Left forelimb (tissue), 1 donor: ENCODE measurements at regions not wholly inside any gene's neighbourhood (a gene's known extent, or its start where the extent isn't known, plus 50 kb on each side); places are given as distances from the start of the nearest gene placed in this dataset.
"Not testable (repeated sequence)": the region's sequence is repeated elsewhere in the genome, so short reads cannot be mapped to it uniquely, and the experiment has no call there.

Source experiments
- DNase-seq: peaks from one replicate; pipeline ENCODE4 v3.0.0-alpha.2; 2018; ENCODE audit warnings: low spot score

GRCh38 chr5:89630064-89630463 is 747.1 kb upstream of the MEF2C start:
- not testable (repeated sequence) for DNase-seq

GRCh38 chr5:89628876-89629635 is 746.1 kb upstream of the MEF2C start:
- DNase-seq = no peak

GRCh38 chr5:89615839-89616518 is 733.0 kb upstream of the MEF2C start:
- DNase-seq = no peak

- DNase-seq = no peak
Observed at GRCh38 chr5:89613222-89613956, 730.4 kb upstream of the MEF2C start.

- no peak for DNase-seq
Observed at GRCh38 chr5:89606939-89607534, 724.1 kb upstream of the MEF2C start.

GRCh38 chr5:89604342-89604741 is 721.4 kb upstream of the MEF2C start:
- DNase-seq = no peak

GRCh38 chr5:89601880-89602279 is 718.9 kb upstream of the MEF2C start:
- DNase-seq = no peak

- no peak for DNase-seq
Observed at GRCh38 chr5:89597878-89598277, 714.9 kb upstream of the MEF2C start.

- DNase-seq = no peak
Observed at GRCh38 chr5:89596821-89597220, 713.8 kb upstream of the MEF2C start.

GRCh38 chr5:89595056-89595455 is 712.1 kb upstream of the MEF2C start:
- DNase-seq = no peak

GRCh38 chr5:89584339-89584956 is 701.5 kb upstream of the MEF2C start:
- no peak for DNase-seq

- no peak for DNase-seq
Observed at GRCh38 chr5:89583534-89583933, 700.5 kb upstream of the MEF2C start.

- no peak for DNase-seq
Observed at GRCh38 chr5:89582768-89583339, 699.9 kb upstream of the MEF2C start.

GRCh38 chr5:89580976-89581375 is 698.0 kb upstream of the MEF2C start:
- no peak for DNase-seq

GRCh38 chr5:89575319-89575718 is 692.3 kb upstream of the MEF2C start:
- no peak for DNase-seq

- no peak for DNase-seq
Observed at GRCh38 chr5:89573345-89573744, 690.4 kb upstream of the MEF2C start.

- no peak for DNase-seq
Observed at GRCh38 chr5:89572696-89573095, 689.7 kb upstream of the MEF2C start.

GRCh38 chr5:89570557-89570956 is 687.6 kb upstream of the MEF2C start:
- no peak for DNase-seq

GRCh38 chr5:89566340-89566739 is 683.4 kb upstream of the MEF2C start:
- no peak for DNase-seq

- DNase-seq = no peak
Observed at GRCh38 chr5:89560696-89561095, 677.7 kb upstream of the MEF2C start.

GRCh38 chr5:89556215-89556913 is 673.4 kb upstream of the MEF2C start:
- DNase-seq = no peak
